Osteoblast (primary cell): ENCODE measurements at regions not wholly inside any gene's neighbourhood (a gene's known extent, or its start where the extent isn't known, plus 50 kb on each side); places are given as distances from the start of the nearest gene placed in this dataset.
"Not testable (repeated sequence)": the region's sequence is repeated elsewhere in the genome, so short reads cannot be mapped to it uniquely, and the experiment has no call there.

Source experiments
- DNase-seq: peaks from one replicate; pipeline ENCODE4 v3.0.0; 2011; ENCODE audit warnings: low spot score, mixed read lengths; ENCODE audit not compliant: insufficient read length; ENCODE audit errors: missing footprints
- H2AFZ ChIP-seq: 2 replicates; pipeline ENCODE4 v1.6.0; 2011; ENCODE audit warnings: mild to moderate bottlenecking, low read length
- H3K27ac ChIP-seq: 2 replicates; pipeline ENCODE4 v1.5.1; 2011; ENCODE audit warnings: mild to moderate bottlenecking, low read depth, low read length, moderate library complexity
- H3K27me3 ChIP-seq: 2 replicates; pipeline ENCODE4 v1.6.0; 2012; ENCODE audit warnings: mild to moderate bottlenecking, control low read depth, inconsistent platforms, low read length, moderate library complexity; ENCODE audit not compliant: insufficient read depth
- H3K36me3 ChIP-seq: 2 replicates; pipeline ENCODE4 v1.5.1; 2011; ENCODE audit warnings: mild to moderate bottlenecking, low read length, control low read depth, moderate library complexity; ENCODE audit not compliant: insufficient read depth
- H3K4me1 ChIP-seq: 2 replicates; pipeline ENCODE4 v1.5.1; 2011; ENCODE audit warnings: mild to moderate bottlenecking, low read length, control low read depth, moderate library complexity; ENCODE audit not compliant: insufficient read depth
- H3K4me2 ChIP-seq: 2 replicates; pipeline ENCODE4 v1.6.0; 2011; ENCODE audit warnings: mild to moderate bottlenecking, low read length; ENCODE audit not compliant: insufficient read depth
- H3K4me3 ChIP-seq: fragments of 200-600 bp; sonication (generic); 3 replicates; pipeline ENCODE4 v1.5.1; 2012; ENCODE audit warnings: mild to moderate bottlenecking, low read length, inconsistent platforms; ENCODE audit not compliant: insufficient read depth
- H3K79me2 ChIP-seq: 2 replicates; pipeline ENCODE4 v1.6.0; 2012; ENCODE audit warnings: mild to moderate bottlenecking, low read length, control low read depth, inconsistent platforms; ENCODE audit not compliant: insufficient read depth
- H3K9me3 ChIP-seq: 2 replicates; pipeline ENCODE4 v1.5.1; 2011; ENCODE audit warnings: low read depth, low read length, control low read depth
- H4K20me1 ChIP-seq: 2 replicates; pipeline ENCODE4 v1.6.0; 2012; ENCODE audit warnings: mild to moderate bottlenecking, low read length, control low read depth; ENCODE audit not compliant: insufficient read depth
- CTCF ChIP-seq: IDR thresholded peaks from 2 replicates; pipeline ENCODE4 v1.5.1; 2011; ENCODE audit warnings: mild to moderate bottlenecking, low read depth, low read length, moderate library complexity; ENCODE audit errors: extremely low read depth

DNA sequence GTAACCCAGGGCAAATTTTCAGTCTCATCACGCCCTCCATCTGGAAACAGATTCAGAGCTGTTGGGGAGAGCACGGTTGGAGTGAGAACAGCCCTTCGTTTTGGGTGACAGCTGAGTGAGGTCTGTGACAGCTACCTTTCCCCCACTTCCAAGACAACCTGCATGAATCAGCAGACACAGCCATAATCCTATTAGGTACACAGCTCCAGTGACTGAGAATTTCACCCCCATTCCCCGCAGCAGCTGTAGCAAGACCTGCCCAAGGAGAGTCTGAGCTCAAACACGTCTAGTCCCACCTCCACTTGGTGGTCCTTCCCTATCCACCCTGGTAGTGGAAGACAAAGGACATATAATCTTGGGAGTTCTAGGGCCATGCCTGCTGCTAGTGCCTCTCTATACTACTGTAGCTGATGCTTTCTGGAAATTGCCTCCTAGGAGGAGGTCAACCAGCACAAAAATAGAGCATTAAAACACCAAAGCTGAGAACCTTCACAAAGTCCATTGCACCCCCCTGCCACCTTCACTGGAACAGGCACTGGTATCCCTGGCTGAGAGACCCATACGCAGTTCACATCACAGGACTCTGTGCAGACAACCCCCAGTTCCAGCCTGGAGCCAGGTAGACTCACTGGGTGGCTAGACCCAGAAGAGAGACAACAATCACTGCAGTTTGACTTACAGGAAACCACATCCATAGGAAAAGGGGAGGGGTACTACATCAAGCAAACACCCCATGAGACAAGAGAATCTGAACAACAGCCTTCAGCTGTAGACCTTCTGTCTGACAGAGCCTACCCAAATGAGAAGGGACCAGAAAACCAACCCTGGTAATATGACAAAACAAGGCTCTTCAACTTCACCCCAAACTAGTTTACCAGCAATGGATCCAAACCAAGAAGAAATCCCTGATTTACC is 448.6 kb upstream of the CBLB start:
- Histone ChIP-seq H2AFZ (no peak overlapping the region), H3K27ac (no peak overlapping the region), H4K20me1 (no peaks in the 10 kb centered on the region), H3K4me2 (no peak overlapping the region), H3K4me1 (no peaks in the 10 kb centered on the region), H3K36me3 (no peaks in the 10 kb centered on the region), H3K79me2 (no peaks in the 10 kb centered on the region), H3K9me3 (no peaks in the 10 kb centered on the region), H3K27me3 (no peaks in the 10 kb centered on the region), H3K4me3 (no peak overlapping the region)
- no peak for TF ChIP-seq CTCF
- DNase-seq = no peak

DNA sequence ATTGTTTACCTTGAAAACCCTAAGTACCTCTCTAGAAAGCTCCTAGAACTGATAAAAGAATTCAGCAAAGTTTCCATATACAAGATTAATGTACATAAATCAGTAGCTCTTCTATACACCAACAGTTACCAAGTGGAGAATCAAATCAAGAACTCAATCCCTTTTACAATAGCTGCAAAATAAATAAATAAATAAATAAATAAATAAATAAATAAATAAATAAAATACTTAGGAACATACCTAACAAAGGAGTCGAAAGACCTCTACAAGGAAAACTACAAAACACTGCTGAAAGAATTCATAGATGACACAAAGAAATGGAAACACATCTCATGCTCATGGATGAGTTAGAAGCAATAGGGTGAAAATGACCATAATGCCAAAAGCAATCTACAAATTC is 452.6 kb upstream of the CBLB start:
- H3K9me3 ChIP-seq, H3K36me3 ChIP-seq, H4K20me1 ChIP-seq, H3K27me3 ChIP-seq, H3K79me2 ChIP-seq, H3K4me2 ChIP-seq, H2AFZ ChIP-seq, H3K27ac ChIP-seq, DNase-seq, H3K4me3 ChIP-seq, H3K4me1 ChIP-seq: not testable (repeated sequence)

GRCh38 chr3:106323586-106323985 is 454.8 kb upstream of the CBLB start:
- no peaks in the 10 kb centered on the region for H3K36me3 ChIP-seq

GRCh38 chr3:106326941-106327695 is 458.3 kb upstream of the CBLB start:
- Histone ChIP-seq H3K4me3 (peak overlapping the region; percentile 13), H3K9me3 (no peaks in the 10 kb centered on the region), H2AFZ (peak overlapping the region; percentile 64), H3K27me3 (no peaks in the 10 kb centered on the region), H3K27ac (peak overlapping the region; percentile 14), H3K4me1 (peaks cover 6% of the 10 kb centered on the region), H3K36me3 (no peaks in the 10 kb centered on the region), H3K4me2 (peak overlapping the region; percentile 46), H3K79me2 (no peaks in the 10 kb centered on the region), H4K20me1 (no peaks in the 10 kb centered on the region)
- no peak for DNase-seq
- TF ChIP-seq CTCF = no peak

More at GRCh38 chr3:106323586-106323985, 454.8 kb upstream of the CBLB start:
- Histone ChIP-seq H4K20me1 (no peaks in the 10 kb centered on the region), H3K4me3 (no peak overlapping the region), H3K9me3 (no peaks in the 10 kb centered on the region), H2AFZ (no peak overlapping the region), H3K4me2 (no peak overlapping the region), H3K27ac (no peak overlapping the region), H3K79me2 (no peaks in the 10 kb centered on the region), H3K27me3 (no peaks in the 10 kb centered on the region), H3K4me1 (peaks cover 6% of the 10 kb centered on the region)
- no peak for DNase-seq
- TF ChIP-seq CTCF = no peak
